DND-41 (cell line): ENCODE measurements at regions not wholly inside any gene's neighbourhood (a gene's known extent, or its start where the extent isn't known, plus 50 kb on each side); places are given as distances from the start of the nearest gene placed in this dataset.

ENCODE experiments used
- EZH2 ChIP-seq: IDR thresholded peaks from 3 replicates; pipeline ENCODE4 v1.6.1; 2012; ENCODE audit warnings: borderline replicate concordance, low read depth, mild to moderate bottlenecking, moderate library complexity, low read length, inconsistent platforms; ENCODE audit not compliant: severe bottlenecking
- TF ChIP-seq, protein P1 (sequence below): IDR thresholded peaks from 2 replicates; pipeline ENCODE4 v1.5.1; 2012; ENCODE audit warnings: borderline replicate concordance, low read length, moderate library complexity, mild to moderate bottlenecking; ENCODE audit not compliant: poor library complexity, severe bottlenecking; ENCODE audit errors: extremely low read depth

DNA sequence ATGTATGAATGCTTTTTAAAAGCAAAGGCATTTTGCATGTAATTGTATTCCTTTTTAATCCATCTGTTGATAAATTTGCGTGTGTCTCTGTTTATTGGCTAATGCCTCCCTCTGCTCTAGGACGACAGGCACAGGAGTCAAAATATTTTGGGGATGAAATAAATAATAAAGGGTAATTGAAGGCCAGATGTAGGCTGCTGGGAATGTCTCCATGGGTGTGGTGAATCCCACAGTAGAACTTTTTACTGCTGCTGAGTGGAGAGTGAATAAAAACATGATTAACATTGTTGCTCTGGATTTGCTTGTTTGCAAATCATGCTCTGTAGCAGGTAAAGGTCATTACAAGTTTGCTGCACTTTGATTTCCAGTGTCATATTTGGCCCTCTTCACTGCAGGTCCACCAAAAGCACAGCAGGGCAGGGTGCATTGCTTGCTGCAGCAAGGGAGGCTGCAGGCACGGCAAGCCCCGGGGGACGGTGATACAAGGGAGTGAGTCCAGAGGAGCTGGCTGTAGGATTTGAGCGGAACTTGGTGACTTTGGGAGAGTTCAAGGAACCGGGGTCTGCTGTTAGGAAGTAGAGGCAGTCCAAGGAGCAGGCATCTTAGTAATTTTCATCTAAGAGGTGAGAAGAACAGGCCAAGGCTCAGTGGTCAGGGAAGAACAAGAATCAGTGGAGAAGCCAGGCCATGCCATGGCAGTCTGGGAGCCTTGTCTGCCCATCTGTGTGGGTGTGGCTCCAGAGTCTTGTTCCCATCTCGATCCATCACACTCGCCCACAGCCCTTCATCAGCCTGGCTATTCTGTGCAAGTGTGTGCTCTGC lies 201.5 kb upstream of the RAB6C start:
- TF ChIP-seq, protein P1, sequence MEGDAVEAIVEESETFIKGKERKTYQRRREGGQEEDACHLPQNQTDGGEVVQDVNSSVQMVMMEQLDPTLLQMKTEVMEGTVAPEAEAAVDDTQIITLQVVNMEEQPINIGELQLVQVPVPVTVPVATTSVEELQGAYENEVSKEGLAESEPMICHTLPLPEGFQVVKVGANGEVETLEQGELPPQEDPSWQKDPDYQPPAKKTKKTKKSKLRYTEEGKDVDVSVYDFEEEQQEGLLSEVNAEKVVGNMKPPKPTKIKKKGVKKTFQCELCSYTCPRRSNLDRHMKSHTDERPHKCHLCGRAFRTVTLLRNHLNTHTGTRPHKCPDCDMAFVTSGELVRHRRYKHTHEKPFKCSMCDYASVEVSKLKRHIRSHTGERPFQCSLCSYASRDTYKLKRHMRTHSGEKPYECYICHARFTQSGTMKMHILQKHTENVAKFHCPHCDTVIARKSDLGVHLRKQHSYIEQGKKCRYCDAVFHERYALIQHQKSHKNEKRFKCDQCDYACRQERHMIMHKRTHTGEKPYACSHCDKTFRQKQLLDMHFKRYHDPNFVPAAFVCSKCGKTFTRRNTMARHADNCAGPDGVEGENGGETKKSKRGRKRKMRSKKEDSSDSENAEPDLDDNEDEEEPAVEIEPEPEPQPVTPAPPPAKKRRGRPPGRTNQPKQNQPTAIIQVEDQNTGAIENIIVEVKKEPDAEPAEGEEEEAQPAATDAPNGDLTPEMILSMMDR, result no peak
- no peak for TF ChIP-seq EZH2
